Mucosa of descending colon (tissue), 3 donors: ENCODE measurements at regions not wholly inside any gene's neighbourhood (a gene's known extent, or its start where the extent isn't known, plus 50 kb on each side); places are given as distances from the start of the nearest gene placed in this dataset.
A peak's percentile ranks its signal among the peaks of the same experiment; 100 is the strongest.

Source experiments
- ATAC-seq: fragments of 200-7000 bp; cut with Tn5 transposase; one replicate; pipeline ENCODE4 v1.9.1; 2020; ENCODE audit warnings: mild to moderate bottlenecking, moderate library complexity
- DNase-seq, 3 donors: peaks; one replicate each; pipeline ENCODE4 v3.0.0-alpha.2; 2020
- H3K36me3 ChIP-seq: fragments of 200-600 bp; one replicate; pipeline ENCODE4 v1.8.0; 2021; ENCODE audit warnings: low read depth, mild to moderate bottlenecking
- H3K4me1 ChIP-seq: fragments of 200-600 bp; one replicate; pipeline ENCODE4 v1.8.0; 2021; ENCODE audit warnings: low read depth, mild to moderate bottlenecking
- H3K4me3 ChIP-seq: fragments of 200-600 bp; one replicate; pipeline ENCODE4 v1.8.0; 2021; ENCODE audit warnings: mild to moderate bottlenecking
- H3K9me3 ChIP-seq: fragments of 200-600 bp; one replicate; pipeline ENCODE4 v1.8.0; 2021; ENCODE audit warnings: mild to moderate bottlenecking
- intact Hi-C, 2 donors: fragments of 100-400 bp; cut with DNase I in 1 of 2; cut with micrococcal nuclease in 1 of 2; formaldehyde crosslinking; loops; one replicate each; pipeline versions ENCODE4 v1.11.0 to v1.11.1; 2022; cut with DNase I, micrococcal nuclease
- TF ChIP-seq, protein P1 (sequence below): fragments of 200-600 bp; IDR thresholded peaks from one replicate; pipeline ENCODE4 v1.8.0; 2022; ENCODE audit warnings: antibody characterized with exemption, mild to moderate bottlenecking
- donor health status: DM: no; HTN: no; CAD: no; lungs with moderate emphysema.
- donor health status: DM: no; HTN: no; CAD: no.
- donor health status: DM: no; HTN: yes; CAD: no.

DNA sequence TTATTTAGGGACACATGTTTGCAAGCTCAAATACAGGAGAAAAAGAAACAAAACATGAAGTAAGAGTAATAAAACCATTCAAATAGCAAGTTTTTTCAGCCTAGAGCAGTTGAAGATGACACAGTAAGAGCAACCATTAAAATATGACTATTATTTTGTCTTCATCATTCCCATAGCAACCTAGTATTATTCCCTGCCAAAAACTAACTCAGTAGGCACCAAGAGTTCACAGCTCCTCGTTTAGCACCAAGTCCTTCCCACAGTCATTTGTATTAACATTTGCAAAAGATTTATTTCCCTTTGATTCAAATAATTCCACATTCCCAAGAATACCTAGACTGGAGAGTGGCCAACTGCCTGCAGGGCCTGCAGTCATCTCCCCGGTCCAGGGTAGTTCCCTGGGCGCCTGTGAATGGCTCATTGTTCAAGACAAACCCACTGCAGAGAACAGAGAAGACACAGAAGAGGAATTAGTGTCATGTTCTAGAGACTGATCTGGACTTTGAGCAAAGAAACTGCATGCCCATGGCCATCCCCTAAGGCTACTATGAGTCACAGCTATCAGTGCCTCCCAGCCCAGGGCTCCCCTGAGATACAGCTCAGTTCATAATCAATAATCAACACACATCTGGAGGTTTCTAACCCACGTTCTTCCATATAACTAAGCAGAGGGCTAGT, 139.1 kb upstream of the MAP3K1 start:
- TF ChIP-seq, protein P1, sequence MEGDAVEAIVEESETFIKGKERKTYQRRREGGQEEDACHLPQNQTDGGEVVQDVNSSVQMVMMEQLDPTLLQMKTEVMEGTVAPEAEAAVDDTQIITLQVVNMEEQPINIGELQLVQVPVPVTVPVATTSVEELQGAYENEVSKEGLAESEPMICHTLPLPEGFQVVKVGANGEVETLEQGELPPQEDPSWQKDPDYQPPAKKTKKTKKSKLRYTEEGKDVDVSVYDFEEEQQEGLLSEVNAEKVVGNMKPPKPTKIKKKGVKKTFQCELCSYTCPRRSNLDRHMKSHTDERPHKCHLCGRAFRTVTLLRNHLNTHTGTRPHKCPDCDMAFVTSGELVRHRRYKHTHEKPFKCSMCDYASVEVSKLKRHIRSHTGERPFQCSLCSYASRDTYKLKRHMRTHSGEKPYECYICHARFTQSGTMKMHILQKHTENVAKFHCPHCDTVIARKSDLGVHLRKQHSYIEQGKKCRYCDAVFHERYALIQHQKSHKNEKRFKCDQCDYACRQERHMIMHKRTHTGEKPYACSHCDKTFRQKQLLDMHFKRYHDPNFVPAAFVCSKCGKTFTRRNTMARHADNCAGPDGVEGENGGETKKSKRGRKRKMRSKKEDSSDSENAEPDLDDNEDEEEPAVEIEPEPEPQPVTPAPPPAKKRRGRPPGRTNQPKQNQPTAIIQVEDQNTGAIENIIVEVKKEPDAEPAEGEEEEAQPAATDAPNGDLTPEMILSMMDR: no peak
- DNase-seq: no peak
- Histone ChIP-seq H3K4me1 (no peaks in the 10 kb centered on the region), H3K36me3 (no peaks in the 10 kb centered on the region), H3K4me3 (no peak overlapping the region), H3K9me3 (no peaks in the 10 kb centered on the region)
- intact Hi-C loops: no loop called here
- ATAC-seq: no peak

GRCh38 chr5:56674441-56674840, 140.9 kb upstream of the MAP3K1 start:
- TF ChIP-seq, protein P1: no peak
- ATAC-seq: no peak
- no peak for DNase-seq
- no peak overlapping the region for H3K4me3 ChIP-seq
- no peaks in the 10 kb centered on the region for H3K4me1 ChIP-seq
- no peaks in the 10 kb centered on the region for H3K36me3 ChIP-seq
- intact Hi-C loops: no loop called here
- no peaks in the 10 kb centered on the region for H3K9me3 ChIP-seq

DNA sequence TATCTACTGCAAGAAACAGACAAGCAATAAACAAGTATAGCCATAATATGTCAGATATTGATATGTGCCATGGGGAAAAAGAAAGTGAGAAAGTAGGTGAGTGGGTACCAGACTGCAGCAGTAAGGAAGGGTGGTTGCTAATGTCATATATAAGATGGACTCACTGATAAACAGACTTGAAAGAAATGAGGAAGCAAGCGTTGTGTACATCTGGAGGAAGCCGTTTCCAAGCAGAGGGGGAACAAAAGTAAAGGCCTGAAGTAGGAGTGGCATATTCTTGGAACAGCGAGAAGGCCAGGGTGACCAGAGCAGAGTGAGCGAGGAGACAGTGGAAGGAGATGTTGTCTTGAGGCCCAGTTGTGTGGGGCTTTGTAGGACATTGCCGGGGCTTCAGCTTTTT, 142.2 kb upstream of the MAP3K1 start:
- Histone ChIP-seq H3K4me1 (no peaks in the 10 kb centered on the region), H3K4me3 (no peak overlapping the region), H3K9me3 (no peaks in the 10 kb centered on the region), H3K36me3 (no peaks in the 10 kb centered on the region)
- TF ChIP-seq, protein P1: no peak
- intact Hi-C loops: no loop called here
- DNase-seq: no peak
- ATAC-seq: peak; percentile 32

GRCh38 chr5:56671571-56671970, 143.8 kb upstream of the MAP3K1 start:
- TF ChIP-seq, protein P1: no peak

GRCh38 chr5:56670916-56671315, 144.4 kb upstream of the MAP3K1 start:
- intact Hi-C loops: no loop called here
- TF ChIP-seq, protein P1: no peak
- H3K4me1 ChIP-seq: no peaks in the 10 kb centered on the region
- ATAC-seq (no peak), DNase-seq (no peak)
- H3K36me3 ChIP-seq: no peaks in the 10 kb centered on the region
- H3K9me3 ChIP-seq: no peaks in the 10 kb centered on the region
- H3K4me3 ChIP-seq: no peak overlapping the region

More at GRCh38 chr5:56671571-56671970, 143.8 kb upstream of the MAP3K1 start:
- no peaks in the 10 kb centered on the region for H3K36me3 ChIP-seq
- no peaks in the 10 kb centered on the region for H3K9me3 ChIP-seq
- DNase-seq: no peak
- intact Hi-C loops: no loop called here
- no peaks in the 10 kb centered on the region for H3K4me1 ChIP-seq
- no peak overlapping the region for H3K4me3 ChIP-seq
- no peak for ATAC-seq
